ENCODE measurements at regions not wholly inside any gene's neighbourhood (a gene's known extent, or its start where the extent isn't known, plus 50 kb on each side); places are given as distances from the start of the nearest gene placed in this dataset.
A peak's percentile ranks its signal among the peaks of the same experiment; 100 is the strongest.
"Not testable (repeated sequence)": the region's sequence is repeated elsewhere in the genome, so short reads cannot be mapped to it uniquely, and the experiment has no call there.

DNA sequence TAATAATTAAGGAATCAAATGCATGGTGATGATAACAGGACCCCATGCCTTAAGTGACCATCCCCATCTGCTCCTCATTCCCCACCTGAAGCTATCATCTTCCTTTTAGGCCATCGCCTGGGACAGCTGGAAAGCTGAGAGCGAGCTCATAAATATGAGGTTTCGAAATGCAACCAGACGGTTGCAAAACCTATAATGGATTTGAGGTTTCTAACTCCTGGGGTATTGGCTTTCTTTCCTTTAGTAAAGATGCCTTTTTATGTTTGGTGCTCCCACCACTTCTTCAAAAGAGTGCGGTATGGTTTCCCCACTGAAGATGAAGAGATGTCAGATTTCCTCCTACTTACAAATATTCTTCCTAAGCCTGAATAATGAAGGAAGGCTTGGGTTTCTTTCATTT, 1589.5 kb upstream of the PIK3C3 start:
- no peak for DNase-seq (ENCODE audit: low read depth)

DNA sequence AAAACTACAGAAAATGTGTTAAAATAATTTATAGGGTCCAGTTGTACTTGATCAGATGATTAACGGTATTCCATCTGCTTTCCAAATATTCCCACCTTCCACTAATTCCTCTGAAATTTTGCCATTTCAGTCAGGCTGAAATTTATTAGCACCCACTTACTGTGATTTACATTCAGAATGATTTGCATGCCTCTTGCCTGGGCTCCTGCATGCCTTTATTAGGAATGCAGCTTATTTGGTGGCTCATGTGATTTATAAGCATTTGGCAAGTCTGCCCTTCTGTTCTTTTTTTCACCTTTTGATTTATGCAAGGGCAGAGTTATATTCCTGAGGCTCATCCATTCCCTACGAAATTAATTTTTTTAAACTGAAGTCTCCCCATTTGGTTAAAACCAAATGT, 1594.5 kb upstream of the PIK3C3 start:
- DNase-seq (ENCODE audit: low read depth) = no peak

DNA sequence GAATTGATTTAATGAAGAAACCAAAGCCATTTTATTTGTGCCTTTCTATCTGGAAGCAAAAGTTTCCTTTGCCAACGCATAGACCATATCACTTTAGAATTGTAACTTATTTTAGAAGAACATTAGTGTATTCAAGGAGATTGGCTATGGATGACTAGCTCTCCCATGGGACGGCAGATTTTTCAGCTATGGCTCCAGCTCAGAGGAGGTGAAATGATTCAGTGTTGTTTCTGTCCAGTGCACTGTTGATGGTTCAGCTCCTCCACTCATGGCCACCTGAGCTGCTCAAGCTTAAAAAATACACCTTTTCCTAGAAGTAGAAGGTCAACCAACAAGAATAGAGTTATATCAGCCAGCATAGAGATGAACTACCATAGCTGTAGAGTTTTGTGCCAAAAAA, 1597.5 kb upstream of the PIK3C3 start:
- DNase-seq (ENCODE audit: low read depth) = no peak

DNA sequence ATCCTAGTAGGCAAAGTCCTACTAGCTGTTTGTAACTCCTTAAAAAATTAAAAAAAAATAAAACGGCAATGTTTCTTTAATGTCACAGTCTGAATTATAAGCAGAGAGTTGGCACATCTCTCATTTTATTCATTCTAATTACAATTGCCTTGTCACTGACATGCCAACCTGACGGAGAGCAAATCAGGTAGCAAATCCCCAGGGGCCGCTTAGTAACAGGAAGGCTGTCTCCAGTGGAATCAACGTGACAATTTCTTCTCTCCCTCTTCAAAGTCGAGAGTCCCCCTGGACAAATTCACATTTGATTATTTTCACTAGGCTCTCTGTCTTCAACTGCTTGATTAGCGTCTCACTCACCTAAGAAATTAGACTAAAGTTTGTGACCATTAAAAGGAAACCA, 1598.9 kb upstream of the PIK3C3 start:
- no peak for DNase-seq (ENCODE audit: low read depth)

DNA sequence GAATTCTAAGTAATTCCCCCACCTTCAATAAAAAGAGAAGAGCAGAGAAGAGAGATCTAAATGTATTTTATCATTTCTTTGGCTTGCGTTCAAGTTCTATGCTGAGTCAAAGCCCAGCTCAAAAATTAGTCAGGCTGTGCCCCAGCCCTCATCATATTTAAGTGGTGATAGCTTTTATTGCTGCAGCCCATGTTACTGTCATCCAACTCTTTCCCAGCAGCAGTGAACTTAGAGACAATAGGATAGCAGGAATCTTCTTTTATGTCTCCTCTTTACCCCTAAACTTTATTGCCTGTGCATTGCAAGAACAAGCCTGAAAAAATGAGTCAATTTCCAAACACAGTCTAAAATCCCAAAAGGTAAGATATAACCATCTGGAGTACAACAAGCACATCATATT, 1599.3 kb upstream of the PIK3C3 start:
- peak; percentile 9 for DNase-seq (ENCODE audit: low read depth)

DNA sequence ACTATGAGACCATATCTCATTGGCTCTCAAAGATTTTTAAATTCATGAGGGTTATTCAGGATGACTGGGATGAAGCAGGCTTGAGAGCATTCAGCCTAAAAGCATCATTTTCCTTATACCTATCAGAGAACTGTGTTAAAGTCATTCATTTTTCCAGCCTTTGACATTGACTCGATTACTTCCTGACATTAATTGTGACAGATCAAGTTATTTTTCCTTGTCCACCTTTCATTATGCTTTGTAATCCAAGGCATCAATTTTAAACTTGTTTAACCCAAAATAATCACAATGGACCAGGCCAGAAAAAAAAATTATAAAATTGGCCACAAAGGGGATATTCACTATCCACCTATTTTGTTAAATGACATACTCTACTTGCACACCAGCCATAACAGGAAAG, 1606.8 kb upstream of the PIK3C3 start:
- no peak for DNase-seq (ENCODE audit: low read depth)

DNA sequence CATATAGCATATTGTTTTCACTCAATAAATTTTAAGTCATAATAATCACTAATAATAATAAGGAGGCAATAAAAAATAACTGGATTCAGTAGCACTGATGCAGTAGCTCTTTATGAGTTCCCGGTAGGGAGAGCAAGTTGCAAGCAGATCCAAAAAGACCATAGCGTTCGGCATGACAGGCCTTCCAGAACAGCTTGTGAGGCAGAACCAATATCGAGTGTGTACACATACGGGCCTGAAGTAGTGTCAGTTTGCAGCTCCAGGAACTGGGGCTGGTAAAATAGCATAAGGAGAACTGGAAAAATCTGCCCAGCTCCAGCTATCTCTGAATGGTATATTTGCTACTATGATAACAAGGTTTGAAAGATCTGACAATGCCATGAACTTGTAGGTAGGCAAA, 1607.8 kb upstream of the PIK3C3 start:
- DNase-seq (ENCODE audit: low read depth) = no peak

DNA sequence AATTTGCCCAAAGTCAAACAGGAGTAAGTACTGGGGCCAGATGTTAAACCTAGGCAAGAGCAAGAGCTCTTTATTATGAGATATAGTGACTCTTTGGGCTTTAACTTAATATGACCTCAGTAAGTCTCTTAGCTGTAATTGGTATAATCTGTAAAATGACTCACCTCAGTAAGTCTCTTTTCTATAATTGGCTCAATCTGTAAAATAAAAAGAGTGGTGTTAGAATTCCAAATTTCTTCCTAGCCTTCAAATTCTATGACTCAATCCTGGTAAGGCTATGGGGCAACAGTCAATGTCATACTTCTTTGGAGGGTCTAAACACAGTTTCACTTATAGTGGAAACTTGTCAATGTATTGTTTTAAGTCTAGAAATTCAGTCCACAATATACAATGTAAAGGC, 1608.9 kb upstream of the PIK3C3 start:
- DNase-seq (ENCODE audit: low read depth) = no peak

DNA sequence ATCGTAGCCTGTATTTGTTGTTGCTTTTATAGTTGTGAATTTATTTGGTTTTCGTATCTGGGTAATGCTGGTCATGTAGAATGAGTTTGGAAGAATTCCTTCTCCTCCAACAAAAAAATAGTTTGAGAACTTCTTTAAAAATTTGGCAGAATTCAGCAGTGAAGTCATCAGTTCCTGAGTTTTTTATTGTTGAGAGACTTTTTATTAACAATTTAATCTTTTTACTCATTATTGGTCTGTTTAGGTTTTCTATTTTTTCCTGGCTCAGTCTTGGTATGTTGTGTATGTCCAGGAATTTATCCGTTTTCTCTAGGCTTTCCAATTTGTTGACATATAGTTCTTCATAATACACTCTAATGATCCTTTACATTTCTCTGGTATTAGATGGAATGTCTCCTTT, 1613.3 kb upstream of the PIK3C3 start:
- DNase-seq (ENCODE audit: low read depth) = no peak

DNA sequence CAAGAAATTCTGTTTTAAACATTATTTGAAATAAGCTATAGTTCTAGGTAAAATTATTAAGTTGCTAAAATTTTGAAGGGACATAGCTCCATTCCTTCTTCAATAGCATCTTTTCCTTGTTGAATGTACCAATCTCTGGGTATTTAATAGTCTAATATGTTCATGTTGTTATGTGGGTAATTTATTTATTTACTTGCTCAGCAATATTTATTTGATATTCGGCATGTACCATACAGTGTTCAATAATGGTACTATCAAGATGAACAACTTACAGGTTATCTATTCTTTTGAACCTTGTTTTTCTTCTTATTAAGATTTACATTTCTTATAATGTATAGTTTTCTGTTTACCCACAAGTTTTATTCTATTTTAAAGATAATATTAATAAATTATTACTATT, 1616.8 kb upstream of the PIK3C3 start:
- DNase-seq (ENCODE audit: low read depth) = no peak

DNA sequence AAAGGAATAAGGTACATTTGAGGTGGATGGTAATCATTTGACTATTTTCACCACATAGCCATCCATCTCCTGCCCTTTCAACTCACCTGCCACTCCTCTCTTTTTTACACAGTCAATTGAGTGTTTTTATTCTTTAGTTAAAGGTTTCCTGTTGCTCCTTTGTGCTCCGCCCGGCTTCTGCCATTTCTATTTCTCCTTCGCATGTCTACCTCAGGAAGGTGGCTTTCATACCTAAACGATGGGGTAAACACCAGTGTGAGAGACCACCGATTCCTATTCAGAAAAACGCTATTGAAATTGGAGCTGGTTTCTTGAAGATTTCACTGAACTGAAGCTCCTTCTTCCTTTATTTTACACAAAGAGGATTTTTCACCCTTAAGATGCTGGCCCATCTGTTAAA, 1628.0 kb upstream of the PIK3C3 start:
- DNase-seq (ENCODE audit: low read depth) = no peak

DNA sequence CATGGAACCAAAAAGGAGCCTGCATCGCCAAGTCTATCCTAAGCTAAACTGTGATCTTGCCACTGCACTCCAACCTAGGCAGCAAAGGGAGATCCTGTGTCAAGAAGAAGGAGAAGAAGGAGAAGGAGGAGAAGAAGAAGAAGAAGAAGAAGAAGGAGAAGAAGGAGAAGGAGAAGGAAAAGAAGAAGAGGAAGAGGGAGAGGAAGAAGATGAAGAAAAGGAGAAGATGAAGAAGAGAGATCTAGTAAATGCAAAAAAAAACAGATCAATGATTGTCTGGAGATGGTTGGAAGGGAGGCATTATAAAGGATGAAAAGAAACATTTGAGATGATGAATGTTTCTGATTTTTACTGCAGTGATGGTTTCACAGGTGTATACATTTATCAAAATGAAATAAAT, 1629.0 kb upstream of the PIK3C3 start:
- DNase-seq (ENCODE audit: low read depth) = no peak

DNA sequence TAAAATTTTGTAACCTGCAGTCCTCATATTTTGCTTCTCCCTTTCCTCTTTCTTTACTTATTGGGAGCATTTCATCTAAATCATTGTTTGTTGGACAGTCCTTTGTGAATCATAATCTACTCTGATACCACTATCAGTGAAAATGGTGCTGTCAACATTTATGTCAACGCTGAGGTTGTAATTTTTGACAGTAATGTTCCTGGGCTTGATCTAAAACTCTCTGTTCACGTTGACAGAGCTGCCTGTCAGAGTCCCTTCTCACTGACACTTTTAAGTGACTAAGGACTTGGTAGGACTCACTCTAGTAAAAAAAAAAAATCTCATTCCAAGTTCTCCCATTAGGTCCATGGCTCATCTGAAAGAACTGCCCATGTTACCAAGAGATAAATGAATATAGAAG, 1640.8 kb upstream of the PIK3C3 start:
- DNase-seq (ENCODE audit: low read depth) = no peak

DNA sequence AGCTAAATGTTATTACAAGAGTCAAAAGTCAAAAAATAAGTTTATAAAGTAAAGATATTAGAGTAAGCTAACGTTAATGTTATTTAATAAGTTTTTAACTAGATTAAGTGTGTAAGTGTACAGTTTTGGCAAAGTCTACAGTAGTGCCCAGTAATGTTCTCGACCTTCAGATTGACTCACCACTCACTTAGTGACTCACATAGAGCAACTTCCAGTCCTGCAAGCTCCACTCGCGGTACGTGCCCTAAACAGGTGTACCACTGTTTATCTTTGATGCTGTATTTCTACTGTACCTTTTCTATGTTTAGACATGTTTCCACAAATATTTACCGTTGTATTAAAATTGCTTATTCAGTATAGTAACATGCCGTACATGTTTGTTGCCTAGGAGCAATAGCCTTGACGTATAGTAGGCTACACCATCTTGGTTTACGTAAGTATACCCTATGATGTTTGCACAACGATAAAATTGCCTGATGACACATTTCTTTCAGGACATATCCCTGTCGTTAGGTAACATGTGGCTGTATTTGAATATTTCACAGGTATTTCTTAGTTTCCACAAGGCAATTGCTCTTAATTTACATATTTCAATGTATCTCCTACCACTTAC, 1641.9 kb upstream of the PIK3C3 start:
- DNase-seq (ENCODE audit: low read depth) = no peak

DNA sequence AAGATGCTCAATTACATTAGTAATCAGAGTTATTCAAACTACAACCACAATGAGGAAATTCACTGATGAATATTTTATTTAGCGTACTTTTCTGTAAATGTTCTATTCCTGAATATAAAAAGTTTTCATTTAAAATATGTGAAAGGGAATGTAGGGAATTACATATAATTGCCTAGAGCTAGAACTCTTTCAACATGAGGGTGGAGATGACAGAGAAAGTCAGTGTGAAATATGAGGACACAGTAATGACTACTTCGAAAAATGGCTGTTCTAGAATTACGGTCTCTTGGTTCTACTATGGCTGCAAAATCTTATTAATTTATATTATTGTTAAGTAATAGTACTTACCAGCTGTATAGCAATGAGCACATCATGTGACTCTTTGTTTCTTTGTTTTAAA, 1647.4 kb upstream of the PIK3C3 start:
- DNase-seq (ENCODE audit: low read depth) = no peak

DNA sequence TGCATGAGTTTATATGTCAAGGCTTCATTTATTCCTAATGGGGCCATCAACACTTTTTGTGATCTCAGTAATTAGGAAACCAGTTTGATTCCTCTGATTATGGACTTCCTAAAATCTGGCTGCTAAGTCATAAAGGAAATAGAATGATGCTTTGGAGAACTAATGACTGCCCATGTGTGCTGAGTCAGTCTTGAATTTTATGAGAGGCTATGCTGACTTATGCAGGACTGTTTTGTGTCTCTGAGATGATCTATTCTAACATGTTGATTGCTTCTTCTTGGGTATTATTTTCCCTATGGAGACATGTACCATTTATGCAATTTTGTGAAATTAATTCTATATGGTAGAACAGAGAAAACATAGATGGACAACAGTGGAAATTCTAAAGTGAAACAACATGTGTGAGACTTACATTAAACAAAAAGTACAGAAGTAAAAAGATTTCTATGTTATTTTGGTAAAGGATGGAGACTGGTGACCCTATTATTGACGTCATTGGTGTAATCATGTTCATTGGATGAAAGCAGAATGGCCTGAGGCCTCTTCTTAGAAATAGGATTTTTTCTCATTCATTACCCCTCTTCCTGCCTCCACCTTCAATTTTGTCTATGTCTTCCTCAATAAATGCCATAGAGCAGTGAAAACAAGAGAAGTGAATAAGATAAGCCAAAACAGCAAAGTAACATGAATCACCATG, 1658.2 kb upstream of the PIK3C3 start:
- no peak for DNase-seq (ENCODE audit: low read depth)

DNA sequence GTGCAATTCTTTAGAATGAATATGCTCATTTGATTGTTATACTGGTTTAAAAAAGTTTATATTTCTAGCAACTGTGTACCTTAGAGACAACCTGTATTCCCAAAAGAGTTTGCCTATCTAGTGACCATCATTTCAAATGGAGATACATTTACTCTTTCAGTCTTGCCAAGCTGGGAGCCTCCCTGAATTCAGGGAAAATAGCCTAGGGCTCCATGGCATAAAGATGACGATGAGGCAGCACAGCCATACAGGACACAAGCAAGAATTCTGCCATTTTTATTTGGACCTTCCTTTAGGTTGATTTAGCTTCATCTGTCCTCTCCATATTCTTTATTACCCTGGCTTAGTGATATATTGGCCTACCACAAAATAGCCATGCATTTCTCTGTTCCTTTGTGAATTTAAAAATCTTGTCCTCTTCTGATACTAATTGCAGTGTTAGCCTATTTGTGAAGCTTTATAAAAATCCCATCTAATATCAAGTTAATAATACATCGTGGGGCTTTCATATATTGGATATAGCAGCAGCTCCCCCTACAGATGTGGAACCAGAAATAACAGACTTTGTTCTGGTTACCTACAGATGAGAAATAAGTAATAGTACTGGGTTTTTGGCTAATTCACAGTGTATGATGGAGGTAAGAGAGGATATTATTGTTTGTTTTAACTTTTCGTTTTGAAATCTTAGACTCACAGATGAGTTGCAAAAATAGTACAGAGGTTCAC, 1661.9 kb upstream of the PIK3C3 start:
- no peak for DNase-seq (ENCODE audit: low read depth)

DNA sequence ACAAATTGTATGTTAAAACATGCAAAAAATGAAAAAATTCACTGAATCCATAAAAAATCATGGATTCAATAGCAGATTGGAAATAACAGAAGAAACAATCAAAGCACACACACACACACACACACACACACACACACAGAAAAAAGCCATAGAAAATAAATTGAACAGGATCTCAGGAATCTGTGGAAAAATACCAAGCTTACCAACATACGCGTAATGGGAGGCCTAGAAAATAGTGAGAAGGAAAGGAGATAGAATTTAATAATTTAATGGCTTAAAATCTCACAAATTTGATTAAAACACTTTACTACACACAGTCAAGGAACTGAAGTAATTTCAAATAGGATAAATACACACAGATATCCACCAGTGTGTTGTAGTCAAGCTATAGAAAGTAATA, 1671.5 kb upstream of the PIK3C3 start:
- DNase-seq (ENCODE audit: low read depth) = no peak

DNA sequence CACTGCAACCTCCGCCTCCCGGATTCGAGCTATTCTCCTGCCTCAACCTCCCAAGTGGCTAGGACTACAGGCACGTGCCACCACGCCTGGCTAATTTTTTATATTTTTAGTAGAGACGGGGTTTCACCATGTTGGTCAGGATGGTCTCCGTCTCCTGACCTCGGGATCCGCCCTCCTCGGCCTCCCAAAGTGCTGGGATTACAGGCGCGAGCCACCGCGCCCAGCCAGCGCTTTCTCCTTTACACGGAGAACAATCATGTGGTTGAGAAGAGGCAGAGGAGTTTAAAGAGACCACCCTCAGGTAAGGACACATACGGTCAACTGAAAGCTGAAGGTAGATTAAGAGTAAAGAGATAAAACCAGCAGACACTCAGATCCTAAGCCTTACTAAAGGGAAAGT, 1673.7 kb upstream of the PIK3C3 start:
- DNase-seq (ENCODE audit: low read depth) = not testable (repeated sequence)

DNA sequence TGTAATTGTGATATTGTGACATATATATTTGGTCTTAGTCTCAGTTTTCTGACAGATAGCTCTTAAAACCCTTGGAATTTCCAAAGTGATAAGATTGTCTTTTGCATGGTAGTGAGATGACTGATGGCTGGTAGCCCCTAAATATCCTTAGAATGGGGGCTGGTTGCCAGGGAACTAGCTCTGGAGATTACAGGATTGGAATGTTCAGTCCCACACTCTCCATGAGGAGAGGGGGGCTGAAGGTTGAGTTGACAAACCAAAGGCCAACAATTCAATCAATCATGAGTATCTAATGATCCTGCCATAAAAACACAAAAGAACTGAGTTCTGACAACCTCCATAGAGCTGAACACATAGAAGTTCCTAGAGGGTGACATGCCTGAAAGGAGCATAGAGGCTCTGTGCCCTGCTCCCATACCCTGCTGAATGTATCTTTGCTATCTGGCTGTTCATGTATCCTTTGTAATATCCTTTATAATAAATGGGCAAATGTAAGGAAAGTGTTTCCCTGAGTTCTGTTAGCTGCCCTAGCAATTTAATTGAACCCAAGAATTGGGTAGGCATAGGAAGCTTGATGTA, 1680.3 kb upstream of the PIK3C3 start:
- no peak for DNase-seq (ENCODE audit: low read depth)

DNA sequence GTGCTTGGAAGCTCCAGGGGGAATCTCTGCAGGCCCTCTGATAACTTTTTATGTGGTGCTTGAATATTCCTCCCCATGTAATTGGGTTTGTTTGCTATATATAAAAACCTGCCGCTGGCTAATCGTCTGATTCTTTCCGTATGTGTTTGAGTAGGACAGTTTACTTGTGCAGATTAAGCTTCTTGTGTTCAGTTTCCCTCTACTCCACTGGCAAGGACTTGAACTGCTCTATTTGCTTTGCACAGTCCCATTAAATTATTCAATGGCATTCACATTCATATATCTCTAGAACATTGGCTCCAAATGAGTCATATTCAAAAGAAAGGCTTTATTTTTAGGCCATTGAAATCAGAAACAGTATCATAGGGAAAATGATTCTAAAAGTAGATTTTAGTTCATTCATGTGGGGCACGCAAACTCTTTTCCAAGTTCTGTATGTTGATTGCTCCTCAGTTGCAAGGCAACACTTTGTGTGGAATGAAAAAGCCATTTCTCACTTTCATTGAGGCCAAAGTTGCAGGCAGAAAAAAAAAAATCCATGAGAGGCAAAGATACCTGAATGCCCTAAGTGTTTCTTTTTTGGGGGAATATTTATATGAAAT, 1682.3 kb upstream of the PIK3C3 start:
- DNase-seq (ENCODE audit: low read depth) = no peak

DNA sequence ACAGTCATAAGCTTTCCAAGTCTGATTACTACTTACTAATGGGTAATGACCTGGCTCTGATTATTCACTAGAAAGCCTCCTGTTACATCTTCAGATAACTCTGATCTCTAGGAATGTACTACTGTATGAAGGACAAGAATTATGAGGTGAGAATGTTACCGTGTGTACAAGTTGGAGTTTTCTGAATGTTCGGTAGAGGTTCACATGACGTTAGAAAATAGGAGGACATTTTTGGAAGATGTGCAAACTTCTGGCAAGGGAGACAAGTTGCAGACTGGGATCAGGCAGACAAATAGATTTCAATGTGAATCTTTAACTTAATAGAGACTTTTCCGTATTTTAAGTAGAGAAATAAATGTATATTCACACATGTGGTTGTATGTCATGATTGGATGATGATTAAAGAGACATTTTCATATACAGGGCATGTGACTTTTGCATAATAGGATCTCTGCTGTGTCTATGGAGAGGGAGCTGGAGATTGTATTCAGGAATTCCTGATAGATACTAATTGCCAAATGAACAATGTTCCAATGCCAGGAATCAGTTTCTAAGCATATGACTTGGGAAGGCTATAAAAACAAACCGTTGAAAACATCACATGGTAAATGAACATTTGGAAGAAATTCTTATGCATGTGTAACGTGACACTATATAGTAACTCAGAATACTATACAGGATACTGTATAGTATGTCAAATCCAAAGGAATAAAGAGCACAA, 1695.8 kb upstream of the PIK3C3 start:
- no peak for DNase-seq (ENCODE audit: low read depth)
